ENCODE measurements at regions not wholly inside any gene's neighbourhood (a gene's known extent, or its start where the extent isn't known, plus 50 kb on each side); places are given as distances from the start of the nearest gene placed in this dataset.
A peak's percentile ranks its signal among the peaks of the same experiment; 100 is the strongest.

GRCh38 chr22:26847046-26847445 is 189.7 kb downstream of the MIAT start:
- no peak for DNase-seq (ENCODE audit: low spot score)

- no peak for DNase-seq (ENCODE audit: low spot score)
Observed at GRCh38 chr22:26847816-26848215, 190.4 kb downstream of the MIAT start.

GRCh38 chr22:26848244-26848920 is 191.0 kb downstream of the MIAT start:
- peak; percentile 19 for DNase-seq (ENCODE audit: low spot score)

GRCh38 chr22:26849575-26849974 is 192.2 kb downstream of the MIAT start:
- DNase-seq (ENCODE audit: low spot score): no peak

- no peak for DNase-seq (ENCODE audit: low spot score)
Observed at GRCh38 chr22:26851125-26851524, 193.7 kb downstream of the MIAT start.

- no peak for DNase-seq (ENCODE audit: low spot score)
Observed at GRCh38 chr22:26852176-26852575, 194.8 kb downstream of the MIAT start.

- no peak for DNase-seq (ENCODE audit: low spot score)
Observed at GRCh38 chr22:26853071-26853470, 195.7 kb downstream of the MIAT start.

- DNase-seq (ENCODE audit: low spot score): no peak
Observed at GRCh38 chr22:26853495-26853894, 196.1 kb downstream of the MIAT start.

- DNase-seq (ENCODE audit: low spot score): no peak
Observed at GRCh38 chr22:26857169-26857568, 199.8 kb downstream of the MIAT start.

GRCh38 chr22:26860301-26860700 is 202.9 kb downstream of the MIAT start:
- DNase-seq (ENCODE audit: low spot score): no peak

- DNase-seq (ENCODE audit: low spot score): no peak
Observed at GRCh38 chr22:26865021-26865420, 207.6 kb downstream of the MIAT start.

- no peak for DNase-seq (ENCODE audit: low spot score)
Observed at GRCh38 chr22:26883393-26883792, 226.0 kb downstream of the MIAT start.

GRCh38 chr22:26884921-26885320 is 227.5 kb downstream of the MIAT start:
- no peak for DNase-seq (ENCODE audit: low spot score)

- DNase-seq (ENCODE audit: low spot score): no peak
Observed at GRCh38 chr22:26885441-26886261, 228.3 kb downstream of the MIAT start.

- peak; percentile 68 for DNase-seq (ENCODE audit: low spot score)
Observed at GRCh38 chr22:26887456-26887855, 230.1 kb downstream of the MIAT start.

- no peak for DNase-seq (ENCODE audit: low spot score)
Observed at GRCh38 chr22:26887916-26888315, 230.5 kb downstream of the MIAT start.

GRCh38 chr22:26888887-26889286 is 231.5 kb downstream of the MIAT start:
- no peak for DNase-seq (ENCODE audit: low spot score)

- no peak for DNase-seq (ENCODE audit: low spot score)
Observed at GRCh38 chr22:26889802-26890201, 232.4 kb downstream of the MIAT start.

GRCh38 chr22:26890870-26891269 is 233.5 kb downstream of the MIAT start:
- no peak for DNase-seq (ENCODE audit: low spot score)

GRCh38 chr22:26891429-26891828 is 234.0 kb downstream of the MIAT start:
- DNase-seq (ENCODE audit: low spot score): no peak

- no peak for DNase-seq (ENCODE audit: low spot score)
Observed at GRCh38 chr22:26892166-26893041, 235.0 kb downstream of the MIAT start.

Data from hepatic stellate cell (primary cell).